Prostate gland (tissue), 2 donors: ENCODE measurements at regions not wholly inside any gene's neighbourhood (a gene's known extent, or its start where the extent isn't known, plus 50 kb on each side); places are given as distances from the start of the nearest gene placed in this dataset.

Source experiments
- CTCF ChIP-seq, 4 experiments: fragments of 200-600 bp in 2 of 4; fragments of 450-650 bp in 2 of 4; sonication (generic) in 2 of 4; IDR thresholded peaks; 1 replicate in 3 of 4; 2 replicates in 1 of 4; pipeline ENCODE4 v1.5.1; 2016 to 2019; ENCODE audit warnings: antibody characterized with exemption in 4 of 4, mild to moderate bottlenecking in 2 of 4, moderate library complexity in 2 of 4
- POLR2A ChIP-seq: fragments of 450-650 bp; IDR thresholded peaks from one replicate; pipeline ENCODE4 v1.6.1; 2016; ENCODE audit warnings: antibody characterized with exemption, mild to moderate bottlenecking

GRCh38 chr4:106496061-106496460 lies 127.5 kb upstream of the GIMD1 start:
- TF ChIP-seq POLR2A, result no peak
- TF ChIP-seq CTCF (IDR thresholded peaks at IDR 0.05), result no peak
